Activated gamma-delta T cell treated with Interleukin-2 at 50 U/mL for 16 hours (primary cell): ENCODE measurements at regions not wholly inside any gene's neighbourhood (a gene's known extent, or its start where the extent isn't known, plus 50 kb on each side); places are given as distances from the start of the nearest gene placed in this dataset.

Experiments
- DNase-seq: peaks from one replicate; pipeline ENCODE4 v3.0.0-alpha.2; 2020

GRCh38 chr12:93136253-93137055 is 207.4 kb upstream of the EEA1 start:
- DNase-seq, result no peak

GRCh38 chr12:93137656-93138612 is 208.8 kb upstream of the EEA1 start:
- no peak for DNase-seq

- DNase-seq, result no peak
Measured at GRCh38 chr12:93139028-93139665, 210.1 kb upstream of the EEA1 start.

- DNase-seq, result no peak
Measured at GRCh38 chr12:93140325-93140724, 211.2 kb upstream of the EEA1 start.

- no peak for DNase-seq
Measured at GRCh38 chr12:93140801-93141200, 211.7 kb upstream of the EEA1 start.

GRCh38 chr12:93142881-93143280 is 213.8 kb upstream of the EEA1 start:
- DNase-seq, result no peak

- DNase-seq, result no peak
Measured at GRCh38 chr12:93144109-93144508, 215.0 kb upstream of the EEA1 start.

GRCh38 chr12:93145086-93145485 is 216.0 kb upstream of the EEA1 start:
- no peak for DNase-seq

- no peak for DNase-seq
Measured at GRCh38 chr12:93146263-93146939, 217.3 kb upstream of the EEA1 start.

GRCh38 chr12:93146970-93147369 is 217.9 kb upstream of the EEA1 start:
- DNase-seq, result no peak

GRCh38 chr12:93148412-93148811 is 219.3 kb upstream of the EEA1 start:
- DNase-seq, result no peak

- no peak for DNase-seq
Measured at GRCh38 chr12:93149229-93149628, 220.1 kb upstream of the EEA1 start.

- DNase-seq, result no peak
Measured at GRCh38 chr12:93151079-93151762, 222.1 kb upstream of the EEA1 start.

- DNase-seq, result no peak
Measured at GRCh38 chr12:93152617-93153016, 223.5 kb upstream of the EEA1 start.

GRCh38 chr12:93153321-93153720 is 224.2 kb upstream of the EEA1 start:
- no peak for DNase-seq

- DNase-seq, result no peak
Measured at GRCh38 chr12:93154096-93154728, 223.5 kb upstream of the NUDT4 start.

- no peak for DNase-seq
Measured at GRCh38 chr12:93154753-93155480, 222.8 kb upstream of the NUDT4 start.

GRCh38 chr12:93156086-93156716 is 221.5 kb upstream of the NUDT4 start:
- DNase-seq, result no peak

- DNase-seq, result no peak
Measured at GRCh38 chr12:93157279-93157678, 220.4 kb upstream of the NUDT4 start.

- DNase-seq, result no peak
Measured at GRCh38 chr12:93158065-93158843, 219.5 kb upstream of the NUDT4 start.
